ENCODE measurements at regions not wholly inside any gene's neighbourhood (a gene's known extent, or its start where the extent isn't known, plus 50 kb on each side); places are given as distances from the start of the nearest gene placed in this dataset.

- TF ChIP-seq RAD21 (IDR thresholded peaks at IDR 0.05; ENCODE audit: low read length) (no peak), FOS (IDR thresholded peaks at IDR 0.05; ENCODE audit: low read depth, low read length) (no peak), CEBPB (IDR thresholded peaks at IDR 0.05; ENCODE audit: low read depth, low read length) (no peak), CTCF (conservative IDR thresholded peaks at IDR 0.05; ENCODE audit: low read depth, low read length) (no peak)
- TF ChIP-seq, protein P1, sequence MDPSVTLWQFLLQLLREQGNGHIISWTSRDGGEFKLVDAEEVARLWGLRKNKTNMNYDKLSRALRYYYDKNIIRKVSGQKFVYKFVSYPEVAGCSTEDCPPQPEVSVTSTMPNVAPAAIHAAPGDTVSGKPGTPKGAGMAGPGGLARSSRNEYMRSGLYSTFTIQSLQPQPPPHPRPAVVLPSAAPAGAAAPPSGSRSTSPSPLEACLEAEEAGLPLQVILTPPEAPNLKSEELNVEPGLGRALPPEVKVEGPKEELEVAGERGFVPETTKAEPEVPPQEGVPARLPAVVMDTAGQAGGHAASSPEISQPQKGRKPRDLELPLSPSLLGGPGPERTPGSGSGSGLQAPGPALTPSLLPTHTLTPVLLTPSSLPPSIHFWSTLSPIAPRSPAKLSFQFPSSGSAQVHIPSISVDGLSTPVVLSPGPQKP (IDR thresholded peaks at IDR 0.05; ENCODE audit: borderline replicate concordance, low read depth, low read length): no peak
Measured at GRCh38 chr16:52379551-52379950, 167.4 kb downstream of the TOX3 start.

Measured in IMR-90 (cell line).